B cell (primary cell): ENCODE measurements at regions not wholly inside any gene's neighbourhood (a gene's known extent, or its start where the extent isn't known, plus 50 kb on each side); places are given as distances from the start of the nearest gene placed in this dataset.

Source experiments
- ATAC-seq: fragments of 200-7000 bp; cut with Tn5 transposase; one replicate; pipeline ENCODE4 v1.10.0; 2021; ENCODE audit warnings: low read depth, mild to moderate bottlenecking, moderate number of reproducible peaks, moderate library complexity
- CTCF ChIA-PET: fragments of 350-600 bp; sonication (Branson Sonifier 250); formaldehyde crosslinking; loops from one replicate; lab custom pipeline; 2021; ENCODE audit warnings: antibody characterized with exemption, inconsistent platforms; lab: Charles Lee
- POLR2A ChIA-PET: fragments of 350-600 bp; sonication (Branson Sonifier 250); formaldehyde crosslinking; loops from one replicate; lab custom pipeline; 2021; ENCODE audit warnings: antibody characterized with exemption; lab: Charles Lee
- DNase-seq: peaks from one replicate; pipeline ENCODE4 v3.0.0; 2013
- H2AFZ ChIP-seq: 2 replicates; pipeline ENCODE4 v1.6.1; 2012; ENCODE audit warnings: mild to moderate bottlenecking, low read depth, low read length; ENCODE audit not compliant: insufficient read depth, poor library complexity, severe bottlenecking
- H3K27ac ChIP-seq, 2 donors: 1 replicate in 1 of 2; 2 replicates in 1 of 2; pipeline ENCODE4 v1.5.1; 2012 to 2013; ENCODE audit warnings: low read length in 2 of 2, mild to moderate bottlenecking in 2 of 2, moderate library complexity in 1 of 2
- H3K27me3 ChIP-seq, 4 experiments: fragments of 200-600 bp in 1 of 4; sonication (generic) in 1 of 4; replicated peaks in 1 of 4; 1 replicate in 2 of 4; 2 replicates in 2 of 4; pipeline versions ENCODE4 v1.6.1 to v1.7.0; 2013 to 2016; ENCODE audit warnings: low read length in 3 of 4, mild to moderate bottlenecking in 2 of 4, mixed read lengths in 1 of 4, moderate library complexity in 1 of 4; ENCODE audit not compliant: insufficient read depth in 4 of 4, control insufficient read depth in 3 of 4; ENCODE audit errors: control extremely low read depth in 1 of 4
- H3K36me3 ChIP-seq, 2 experiments: replicated peaks in 1 of 2; 1 replicate in 1 of 2; 2 replicates in 1 of 2; pipeline versions ENCODE4 v1.6.1 to v1.7.1; 2013; ENCODE audit warnings: low read length in 1 of 2; ENCODE audit not compliant: insufficient read depth in 2 of 2, control insufficient read depth in 1 of 2; ENCODE audit errors: control extremely low read depth in 1 of 2, extremely low read depth in 1 of 2
- H3K4me1 ChIP-seq, 2 donors: fragments of 200-600 bp in 1 of 2; sonication (generic) in 1 of 2; 1 replicate in 1 of 2; 2 replicates in 1 of 2; pipeline versions ENCODE4 v1.5.1 to v1.6.1; 2013 to 2017; ENCODE audit warnings: low read length in 2 of 2; ENCODE audit not compliant: control insufficient read depth in 2 of 2, insufficient read depth in 2 of 2
- H3K4me2 ChIP-seq: replicated peaks from 2 replicates; pipeline ENCODE3; 2012; ENCODE audit warnings: mild to moderate bottlenecking, low read depth, low read length; ENCODE audit not compliant: poor library complexity, severe bottlenecking
- H3K4me3 ChIP-seq, 5 experiments: fragments of 200-600 bp in 1 of 5; sonication (generic) in 1 of 5; 1 replicate in 3 of 5; 2 replicates in 2 of 5; pipeline versions ENCODE4 v1.5.1 to v1.7.0; 2011 to 2016; ENCODE audit warnings: low read length in 4 of 5, mild to moderate bottlenecking in 4 of 5, low read depth in 2 of 5, control low read depth in 1 of 5, moderate library complexity in 1 of 5; ENCODE audit not compliant: insufficient read depth in 1 of 5; ENCODE audit errors: control extremely low read depth in 1 of 5, extremely low read depth in 1 of 5
- H3K79me2 ChIP-seq: fragments of 200-600 bp; sonication (generic); one replicate; pipeline ENCODE4 v1.6.0; 2016; ENCODE audit warnings: low read length; ENCODE audit not compliant: control insufficient read depth, insufficient read depth
- H3K9ac ChIP-seq: fragments of 200-600 bp; sonication (generic); 2 replicates; pipeline ENCODE4 v1.6.1; 2017; ENCODE audit warnings: mild to moderate bottlenecking, low read length, moderate library complexity
- H3K9me3 ChIP-seq, 3 donors: one replicate each; pipeline versions ENCODE4 v1.6.1 to v1.7.1; 2013; ENCODE audit warnings: low read length in 2 of 3; ENCODE audit not compliant: control insufficient read depth in 2 of 3, insufficient read depth in 1 of 3; ENCODE audit errors: control extremely low read depth in 1 of 3
- H4K20me1 ChIP-seq: 2 replicates; pipeline ENCODE4 v1.6.0; 2012; ENCODE audit warnings: mild to moderate bottlenecking, low read length; ENCODE audit not compliant: insufficient read depth, control insufficient read depth, poor library complexity, severe bottlenecking
- H3K27ac Mint-ChIP-seq: one replicate; pipeline ENCODE4 v1.8.0; 2021; ENCODE audit warnings: mixed read lengths
- H3K27me3 Mint-ChIP-seq: one replicate; pipeline ENCODE4 v1.8.0; 2021; ENCODE audit warnings: mixed read lengths
- H3K4me1 Mint-ChIP-seq: one replicate; pipeline ENCODE4 v1.8.0; 2021; ENCODE audit warnings: mixed read lengths
- H3K4me3 Mint-ChIP-seq: one replicate; pipeline ENCODE4 v1.8.0; 2021; ENCODE audit warnings: mixed read lengths
- H3K9me3 Mint-ChIP-seq: one replicate; pipeline ENCODE4 v1.8.0; 2022; ENCODE audit warnings: mixed read lengths; ENCODE audit not compliant: insufficient read depth
- CTCF ChIP-seq: fragments of 200-600 bp; IDR thresholded peaks from one replicate; pipeline ENCODE4 v1.8.0; 2022; ENCODE audit warnings: antibody characterized with exemption, mild to moderate bottlenecking
- EZH2 ChIP-seq: IDR thresholded peaks from 2 replicates; pipeline ENCODE4 v1.6.1; 2012; ENCODE audit warnings: borderline replicate concordance, low read depth, mild to moderate bottlenecking, moderate library complexity, low read length; ENCODE audit not compliant: insufficient read depth, poor library complexity, severe bottlenecking
- WGBS: methylation state at CpG from one replicate; pipeline ENCODE4 v1.1.5; 2013; ENCODE audit warnings: missing lambda C conversion rate; ENCODE audit not compliant: insufficient coverage; 5-methylcytosine and 5-hydroxymethylcytosine counted together
- intact Hi-C: fragments of 100-400 bp; cut with micrococcal nuclease; formaldehyde crosslinking; loops from one replicate; pipeline ENCODE4 v1.10.0; 2022

- no peak overlapping the region for H3K27ac ChIP-seq
- no peak for DNase-seq
- Mint-ChIP-seq H3K27ac (no peak overlapping the region), H3K4me1 (no peaks in the 10 kb centered on the region), H3K4me3 (no peak overlapping the region), H3K9me3 (no peaks in the 10 kb centered on the region), H3K27me3 (no peaks in the 10 kb centered on the region)
- H3K36me3 ChIP-seq = no peaks in the 10 kb centered on the region
- no peaks in the 10 kb centered on the region for H3K27me3 ChIP-seq
- WGBS = 88% methylated on average over 2 of the region's 4 CpGs
- H4K20me1 ChIP-seq = no peaks in the 10 kb centered on the region
- H3K4me2 ChIP-seq = no peak overlapping the region
- H3K9me3 ChIP-seq = no peaks in the 10 kb centered on the region
- ATAC-seq = no peak
- H3K9ac ChIP-seq = no peak overlapping the region
- ChIA-PET CTCF (no interaction called here), POLR2A (no interaction called here)
- TF ChIP-seq EZH2 (no peak), CTCF (no peak)
- intact Hi-C loops = no loop called here
- no peak overlapping the region for H3K4me3 ChIP-seq
- H2AFZ ChIP-seq = no peak overlapping the region
- H3K79me2 ChIP-seq = no peaks in the 10 kb centered on the region
- no peaks in the 10 kb centered on the region for H3K4me1 ChIP-seq
These were observed 545.1 kb downstream of the EFNB2 start for GRCh38 chr13:105990256-105990958.

GRCh38 chr13:105984646-105985045 lies 550.8 kb downstream of the EFNB2 start:
- no peak for ATAC-seq
- Histone ChIP-seq H3K27ac (no peak overlapping the region), H3K9ac (no peak overlapping the region), H3K9me3 (peaks cover 0 to 3% (median 0%) of the 10 kb centered on the region in 3 donors), H3K4me2 (no peak overlapping the region), H4K20me1 (no peaks in the 10 kb centered on the region), H2AFZ (no peak overlapping the region), H3K4me1 (no peaks in the 10 kb centered on the region), H3K36me3 (no peaks in the 10 kb centered on the region), H3K27me3 (no peaks in the 10 kb centered on the region), H3K79me2 (no peaks in the 10 kb centered on the region), H3K4me3 (no peak overlapping the region)
- TF ChIP-seq EZH2 (no peak), CTCF (no peak)
- 89% methylated on average over 11 of the region's 11 CpGs for WGBS
- ChIA-PET CTCF (no interaction called here), POLR2A (no interaction called here)
- intact Hi-C loops = no loop called here
- no peaks in the 10 kb centered on the region for H3K4me1 Mint-ChIP-seq
- no peak for DNase-seq
- H3K27me3 Mint-ChIP-seq = no peaks in the 10 kb centered on the region
- no peak overlapping the region for H3K4me3 Mint-ChIP-seq
- no peak overlapping the region for H3K27ac Mint-ChIP-seq
- H3K9me3 Mint-ChIP-seq = peaks cover 5% of the 10 kb centered on the region
